Fibroblast of lung (primary cell): ENCODE measurements at regions not wholly inside any gene's neighbourhood (a gene's known extent, or its start where the extent isn't known, plus 50 kb on each side); places are given as distances from the start of the nearest gene placed in this dataset.

Experiments used
- EZH2 ChIP-seq: IDR thresholded peaks from 2 replicates; pipeline ENCODE4 v1.5.1; 2012; ENCODE audit warnings: low read length, control low read depth, mild to moderate bottlenecking; ENCODE audit errors: missing control alignments
- TF ChIP-seq, protein P1 (sequence below), 2 donors: IDR thresholded peaks in 1 of 2; conservative IDR thresholded peaks in 1 of 2; 1 replicate in 1 of 2; 2 replicates in 1 of 2; pipeline ENCODE4 v1.5.1; 2011 to 2012; ENCODE audit warnings: low read length in 2 of 2, control low read depth in 1 of 2, inconsistent platforms in 1 of 2, low read depth in 1 of 2, mild to moderate bottlenecking in 1 of 2

DNA sequence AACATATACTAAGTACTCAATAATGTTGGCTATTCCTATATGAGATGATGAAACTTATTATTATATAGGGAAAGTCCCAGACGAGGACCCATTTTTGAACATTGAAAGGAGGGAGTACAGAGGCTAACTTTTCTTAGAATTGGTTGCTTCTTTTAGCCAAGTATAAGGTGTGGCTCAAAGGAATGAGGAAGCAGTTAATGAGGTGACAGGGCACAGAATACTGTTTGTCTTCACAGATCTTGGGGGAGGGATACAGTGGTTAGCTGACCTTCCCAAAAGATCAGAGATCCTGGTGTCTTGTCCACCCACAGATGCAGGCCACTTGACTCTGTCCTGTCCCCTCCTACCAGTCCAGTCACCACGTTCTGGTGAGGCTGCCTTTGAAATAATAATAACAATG lies 67.8 kb upstream of the EPB41L1 start:
- TF ChIP-seq, protein P1, sequence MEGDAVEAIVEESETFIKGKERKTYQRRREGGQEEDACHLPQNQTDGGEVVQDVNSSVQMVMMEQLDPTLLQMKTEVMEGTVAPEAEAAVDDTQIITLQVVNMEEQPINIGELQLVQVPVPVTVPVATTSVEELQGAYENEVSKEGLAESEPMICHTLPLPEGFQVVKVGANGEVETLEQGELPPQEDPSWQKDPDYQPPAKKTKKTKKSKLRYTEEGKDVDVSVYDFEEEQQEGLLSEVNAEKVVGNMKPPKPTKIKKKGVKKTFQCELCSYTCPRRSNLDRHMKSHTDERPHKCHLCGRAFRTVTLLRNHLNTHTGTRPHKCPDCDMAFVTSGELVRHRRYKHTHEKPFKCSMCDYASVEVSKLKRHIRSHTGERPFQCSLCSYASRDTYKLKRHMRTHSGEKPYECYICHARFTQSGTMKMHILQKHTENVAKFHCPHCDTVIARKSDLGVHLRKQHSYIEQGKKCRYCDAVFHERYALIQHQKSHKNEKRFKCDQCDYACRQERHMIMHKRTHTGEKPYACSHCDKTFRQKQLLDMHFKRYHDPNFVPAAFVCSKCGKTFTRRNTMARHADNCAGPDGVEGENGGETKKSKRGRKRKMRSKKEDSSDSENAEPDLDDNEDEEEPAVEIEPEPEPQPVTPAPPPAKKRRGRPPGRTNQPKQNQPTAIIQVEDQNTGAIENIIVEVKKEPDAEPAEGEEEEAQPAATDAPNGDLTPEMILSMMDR (conservative IDR thresholded peaks at IDR 0.05 in 1 of 2, IDR thresholded peaks at IDR 0.05 in 1 of 2; ENCODE audit: low read depth in 1 of 2, low read length in 2 of 2), result no peak
- TF ChIP-seq EZH2, result no peak
